Sciatic nerve (tissue), 2 donors: ENCODE measurements at regions not wholly inside any gene's neighbourhood (a gene's known extent, or its start where the extent isn't known, plus 50 kb on each side); places are given as distances from the start of the nearest gene placed in this dataset.

Source experiments
- ATAC-seq: fragments of 200-7000 bp; cut with Tn5 transposase; one replicate; pipeline ENCODE4 v1.9.1; 2020; ENCODE audit warnings: mild to moderate bottlenecking, moderate library complexity
- DNase-seq: peaks from one replicate; pipeline ENCODE4 v3.0.0-alpha.2; 2020; ENCODE audit warnings: low spot score
- intact Hi-C: fragments of 100-400 bp; cut with DNase I; formaldehyde crosslinking; loops from one replicate; pipeline ENCODE4 v1.14.2; 2022
- donor health status: DM: no; HTN: no; CAD: no.
- donor health status: DM: no; HTN: no; CAD: no.

- DNase-seq (no peak), ATAC-seq (no peak)
- intact Hi-C loops: no loop called here
Observed at GRCh38 chr11:23021287-23021863, 161.1 kb upstream of the CCDC179 start.

GRCh38 chr11:23022854-23023253 is 162.6 kb upstream of the CCDC179 start:
- DNase-seq: no peak
- intact Hi-C loops: no loop called here
- no peak for ATAC-seq

- intact Hi-C loops: no loop called here
- ATAC-seq (no peak), DNase-seq (no peak)
Observed at GRCh38 chr11:23023319-23023718, 163.0 kb upstream of the CCDC179 start.

- intact Hi-C loops: no loop called here
- ATAC-seq: no peak
- no peak for DNase-seq
Observed at GRCh38 chr11:23041001-23041503, 180.8 kb upstream of the CCDC179 start.

GRCh38 chr11:23058656-23059055 is 198.4 kb upstream of the CCDC179 start:
- DNase-seq (no peak), ATAC-seq (no peak)
- intact Hi-C loops: no loop called here

- no peak for ATAC-seq
- DNase-seq: no peak
- intact Hi-C loops: no loop called here
Observed at GRCh38 chr11:23063276-23063675, 203.0 kb upstream of the CCDC179 start.

GRCh38 chr11:23078289-23078971 is 218.2 kb upstream of the CCDC179 start:
- DNase-seq (no peak), ATAC-seq (no peak)
- intact Hi-C loops: no loop called here

GRCh38 chr11:23079382-23079813 is 219.1 kb upstream of the CCDC179 start:
- intact Hi-C loops: no loop called here
- ATAC-seq (no peak), DNase-seq (no peak)

GRCh38 chr11:23087407-23087806 is 227.1 kb upstream of the CCDC179 start:
- intact Hi-C loops: no loop called here
- DNase-seq (no peak), ATAC-seq (no peak)

- DNase-seq (no peak), ATAC-seq (no peak)
- intact Hi-C loops: no loop called here
Observed at GRCh38 chr11:23090659-23091058, 230.4 kb upstream of the CCDC179 start.

- DNase-seq (no peak), ATAC-seq (no peak)
- intact Hi-C loops: no loop called here
Observed at GRCh38 chr11:23095650-23096189, 235.4 kb upstream of the CCDC179 start.

- ATAC-seq: no peak
- intact Hi-C loops: no loop called here
- no peak for DNase-seq
Observed at GRCh38 chr11:23097891-23098290, 237.6 kb upstream of the CCDC179 start.

- intact Hi-C loops: no loop called here
- ATAC-seq (no peak), DNase-seq (no peak)
Observed at GRCh38 chr11:23099256-23099655, 239.0 kb upstream of the CCDC179 start.

- intact Hi-C loops: no loop called here
- DNase-seq: no peak
Observed at GRCh38 chr11:23100726-23101125, 240.5 kb upstream of the CCDC179 start.

GRCh38 chr11:23103416-23103815 is 243.1 kb upstream of the CCDC179 start:
- ATAC-seq (no peak), DNase-seq (no peak)
- intact Hi-C loops: no loop called here

More at GRCh38 chr11:23100726-23101125, 240.5 kb upstream of the CCDC179 start:
- ATAC-seq: no peak

- no peak for DNase-seq
- intact Hi-C loops: no loop called here
- no peak for ATAC-seq
Observed at GRCh38 chr11:23111527-23111926, 251.3 kb upstream of the CCDC179 start.

- no peak for ATAC-seq
- no peak for DNase-seq
- intact Hi-C loops: no loop called here
Observed at GRCh38 chr11:23112390-23112789, 252.1 kb upstream of the CCDC179 start.

GRCh38 chr11:23112987-23113886 is 253.0 kb upstream of the CCDC179 start:
- DNase-seq (no peak), ATAC-seq (no peak)
- intact Hi-C loops: no loop called here

- no peak for DNase-seq
- no peak for ATAC-seq
- intact Hi-C loops: no loop called here
Observed at GRCh38 chr11:23113887-23114216, 253.6 kb upstream of the CCDC179 start.

- DNase-seq (no peak), ATAC-seq (no peak)
- intact Hi-C loops: no loop called here
Observed at GRCh38 chr11:23123753-23124152, 263.5 kb upstream of the CCDC179 start.
